Colonic mucosa (tissue), 4 donors: ENCODE measurements at regions not wholly inside any gene's neighbourhood (a gene's known extent, or its start where the extent isn't known, plus 50 kb on each side); places are given as distances from the start of the nearest gene placed in this dataset.
"Not testable (repeated sequence)": the region's sequence is repeated elsewhere in the genome, so short reads cannot be mapped to it uniquely, and the experiment has no call there.

ENCODE experiments used
- DNase-seq: peaks from one replicate; pipeline ENCODE4 v3.0.0-alpha.2; 2020
- H3K27ac ChIP-seq: fragments of 200-600 bp; one replicate; pipeline ENCODE4 v1.8.0; 2021
- H3K27me3 ChIP-seq: fragments of 200-600 bp; one replicate; pipeline ENCODE4 v1.8.0; 2021
- H3K36me3 ChIP-seq: fragments of 200-600 bp; one replicate; pipeline ENCODE4 v1.8.0; 2021
- H3K4me1 ChIP-seq: fragments of 200-600 bp; one replicate; pipeline ENCODE4 v1.8.0; 2021; ENCODE audit warnings: mild to moderate bottlenecking
- H3K4me3 ChIP-seq: fragments of 200-600 bp; one replicate; pipeline ENCODE4 v1.8.0; 2021
- H3K9ac ChIP-seq, 2 donors: one replicate each; pipeline ENCODE4 v1.7.0; 2013; ENCODE audit warnings: control low read depth in 2 of 2, low read depth in 2 of 2, low read length in 2 of 2
- H3K9me3 ChIP-seq: fragments of 200-600 bp; one replicate; pipeline ENCODE4 v1.8.0; 2021
- CTCF ChIP-seq: fragments of 200-600 bp; IDR thresholded peaks from one replicate; pipeline ENCODE4 v1.8.0; 2022; ENCODE audit warnings: antibody characterized with exemption, mild to moderate bottlenecking
- intact Hi-C: fragments of 100-400 bp; cut with DNase I; formaldehyde crosslinking; loops from one replicate; pipeline ENCODE4 v1.14.1; 2022
- donor health status: healthy.
- donor health status: DM: no; HTN: no; CAD: no.
- donor health status: DM: no; HTN: no; CAD: no.

DNA sequence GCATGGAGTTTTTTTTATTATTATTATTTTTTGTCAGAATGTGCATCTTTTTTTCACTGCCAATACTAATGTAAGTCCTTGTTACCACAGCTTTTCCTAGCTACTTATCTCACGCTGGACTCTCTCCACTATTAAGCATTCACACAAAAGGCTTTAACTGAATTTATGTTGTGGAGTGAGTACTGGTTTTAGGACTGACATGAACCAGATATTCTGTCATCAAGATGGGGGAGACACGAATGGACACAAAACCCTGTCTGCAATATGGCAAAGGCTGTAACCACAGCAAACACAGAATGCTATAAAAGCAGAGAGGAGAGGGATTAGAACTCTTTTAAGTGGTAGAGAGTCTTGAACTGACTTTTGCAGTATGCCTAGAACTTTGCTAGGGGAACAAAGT lies 592.2 kb upstream of the TBL1XR1 start:
- no peak overlapping the region for H3K27ac ChIP-seq
- intact Hi-C loops: loop anchor here (10.0 kb wide), 1 partner anchor 275 kb away; no protein-coding TSS in a partner anchor

GRCh38 chr3:177792311-177793030 lies 595.2 kb upstream of the TBL1XR1 start:
- Histone ChIP-seq H3K36me3 (no peaks in the 10 kb centered on the region), H3K9ac (no peak overlapping the region), H3K9me3 (no peaks in the 10 kb centered on the region), H3K4me3 (no peak overlapping the region), H3K27me3 (no peaks in the 10 kb centered on the region), H3K27ac (no peak overlapping the region), H3K4me1 (no peaks in the 10 kb centered on the region)
- DNase-seq: no peak
- intact Hi-C loops: no loop called here
- no peak for TF ChIP-seq CTCF

More for the DNA sequence above, 592.2 kb upstream of the TBL1XR1 start:
- no peak for TF ChIP-seq CTCF
- Histone ChIP-seq H3K9me3 (no peaks in the 10 kb centered on the region), H3K4me1 (no peaks in the 10 kb centered on the region), H3K9ac (no peak overlapping the region), H3K27me3 (no peaks in the 10 kb centered on the region), H3K36me3 (no peaks in the 10 kb centered on the region), H3K4me3 (no peak overlapping the region)
- DNase-seq: no peak

DNA sequence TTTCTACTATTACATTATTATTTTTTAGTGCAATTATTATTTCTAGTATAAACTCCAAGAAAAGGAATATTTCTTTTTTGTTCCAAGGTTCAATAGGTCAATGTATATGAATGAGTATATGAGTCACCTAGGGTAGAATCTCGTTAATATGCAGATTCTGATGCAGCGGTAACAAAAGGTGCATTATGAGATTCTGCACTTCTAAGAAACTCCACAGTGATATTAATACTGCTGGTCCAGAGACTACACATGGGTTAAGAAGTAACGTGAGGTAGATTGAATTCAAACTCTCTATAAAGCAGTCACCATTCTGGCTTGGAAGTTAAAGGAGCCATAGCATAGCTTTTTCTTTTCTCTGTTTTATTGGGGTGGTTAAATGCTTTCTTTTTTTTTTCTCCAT lies 596.2 kb upstream of the TBL1XR1 start:
- no peaks in the 10 kb centered on the region for H3K36me3 ChIP-seq
- H3K27me3 ChIP-seq: no peaks in the 10 kb centered on the region
- H3K9me3 ChIP-seq: no peaks in the 10 kb centered on the region
- intact Hi-C loops: no loop called here
- no peak for DNase-seq
- TF ChIP-seq CTCF: no peak
- H3K4me1 ChIP-seq: no peaks in the 10 kb centered on the region
- no peak overlapping the region for H3K4me3 ChIP-seq
- no peak overlapping the region for H3K27ac ChIP-seq
- no peak overlapping the region for H3K9ac ChIP-seq

- intact Hi-C loops: no loop called here
- Histone ChIP-seq H3K36me3 (no peaks in the 10 kb centered on the region), H3K27ac (no peak overlapping the region), H3K27me3 (no peaks in the 10 kb centered on the region), H3K4me1 (no peaks in the 10 kb centered on the region), H3K9me3 (no peaks in the 10 kb centered on the region), H3K9ac (no peak overlapping the region), H3K4me3 (no peak overlapping the region)
- no peak for TF ChIP-seq CTCF
- no peak for DNase-seq
Measured at GRCh38 chr3:177795216-177795615, 597.9 kb upstream of the TBL1XR1 start.

GRCh38 chr3:177795859-177796258 lies 598.6 kb upstream of the TBL1XR1 start:
- no peak for DNase-seq
- no peaks in the 10 kb centered on the region for H3K27me3 ChIP-seq
- H3K4me1 ChIP-seq: no peaks in the 10 kb centered on the region
- no peaks in the 10 kb centered on the region for H3K9me3 ChIP-seq
- no peak overlapping the region for H3K27ac ChIP-seq
- TF ChIP-seq CTCF: no peak
- intact Hi-C loops: no loop called here
- H3K4me3 ChIP-seq: no peak overlapping the region
- H3K36me3 ChIP-seq: no peaks in the 10 kb centered on the region
- no peak overlapping the region for H3K9ac ChIP-seq

GRCh38 chr3:177800147-177800546 lies 602.9 kb upstream of the TBL1XR1 start:
- not testable (repeated sequence) for H3K36me3 ChIP-seq

More at GRCh38 chr3:177800147-177800546, 602.9 kb upstream of the TBL1XR1 start:
- intact Hi-C loops, H3K4me3 ChIP-seq, DNase-seq, H3K27me3 ChIP-seq, H3K9ac ChIP-seq, H3K9me3 ChIP-seq, H3K27ac ChIP-seq, H3K4me1 ChIP-seq: not testable (repeated sequence)
